WI38 (cell line): ENCODE measurements at regions not wholly inside any gene's neighbourhood (a gene's known extent, or its start where the extent isn't known, plus 50 kb on each side); places are given as distances from the start of the nearest gene placed in this dataset.

ENCODE experiments used
- H3K4me3 ChIP-seq: 2 replicates; pipeline ENCODE4 v1.5.1; 2011; ENCODE audit warnings: low read depth, mild to moderate bottlenecking, control low read depth, low read length
- CTCF ChIP-seq: IDR thresholded peaks from 2 replicates; pipeline ENCODE4 v1.5.1; 2012; ENCODE audit warnings: low read depth, mild to moderate bottlenecking, control low read depth, low read length

- TF ChIP-seq CTCF, result no peak
- H3K4me3 ChIP-seq, result no peak overlapping the region
Measured at GRCh38 chr14:89495718-89496117, 78.7 kb upstream of the FOXN3 start.

- no peak for TF ChIP-seq CTCF
- H3K4me3 ChIP-seq, result no peak overlapping the region
Measured at GRCh38 chr14:89493877-89494634, 77.0 kb upstream of the FOXN3 start.

- H3K4me3 ChIP-seq, result no peak overlapping the region
- TF ChIP-seq CTCF, result no peak
Measured at GRCh38 chr14:89493406-89493805, 76.4 kb upstream of the FOXN3 start.

GRCh38 chr14:89491711-89492381 is 74.8 kb upstream of the FOXN3 start:
- TF ChIP-seq CTCF, result no peak
- H3K4me3 ChIP-seq, result no peak overlapping the region

- TF ChIP-seq CTCF, result no peak
Measured at GRCh38 chr14:89490466-89490865, 73.4 kb upstream of the FOXN3 start.

GRCh38 chr14:89489761-89490437 is 72.9 kb upstream of the FOXN3 start:
- H3K4me3 ChIP-seq, result peak overlapping the region; percentile 52
- TF ChIP-seq CTCF, result no peak

More at GRCh38 chr14:89490466-89490865, 73.4 kb upstream of the FOXN3 start:
- H3K4me3 ChIP-seq, result no peak overlapping the region

- no peak overlapping the region for H3K4me3 ChIP-seq
- TF ChIP-seq CTCF, result no peak
Measured at GRCh38 chr14:89486961-89487360, 69.9 kb upstream of the FOXN3 start.
